Tibial nerve (tissue), 4 donors: ENCODE measurements at regions not wholly inside any gene's neighbourhood (a gene's known extent, or its start where the extent isn't known, plus 50 kb on each side); places are given as distances from the start of the nearest gene placed in this dataset.

Source experiments
- CTCF ChIP-seq, 5 experiments: fragments of 200-600 bp in 3 of 5; fragments of 450-650 bp in 2 of 5; sonication (generic) in 3 of 5; IDR thresholded peaks; one replicate each; pipeline ENCODE4 v1.5.1; 2016 to 2019; ENCODE audit warnings: antibody characterized with exemption in 5 of 5, mild to moderate bottlenecking in 3 of 5, moderate library complexity in 2 of 5
- EP300 ChIP-seq, 2 donors: sonication (generic); formaldehyde crosslinking; IDR thresholded peaks; one replicate each; pipeline ENCODE4 v1.6.1; 2017; ENCODE audit warnings: antibody characterized with exemption in 2 of 2, mild to moderate bottlenecking in 1 of 2
- POLR2A ChIP-seq, 2 donors: fragments of 450-650 bp; IDR thresholded peaks; one replicate each; pipeline ENCODE4 v1.6.1; 2017; ENCODE audit warnings: antibody characterized with exemption in 2 of 2, mild to moderate bottlenecking in 2 of 2, moderate library complexity in 2 of 2

DNA sequence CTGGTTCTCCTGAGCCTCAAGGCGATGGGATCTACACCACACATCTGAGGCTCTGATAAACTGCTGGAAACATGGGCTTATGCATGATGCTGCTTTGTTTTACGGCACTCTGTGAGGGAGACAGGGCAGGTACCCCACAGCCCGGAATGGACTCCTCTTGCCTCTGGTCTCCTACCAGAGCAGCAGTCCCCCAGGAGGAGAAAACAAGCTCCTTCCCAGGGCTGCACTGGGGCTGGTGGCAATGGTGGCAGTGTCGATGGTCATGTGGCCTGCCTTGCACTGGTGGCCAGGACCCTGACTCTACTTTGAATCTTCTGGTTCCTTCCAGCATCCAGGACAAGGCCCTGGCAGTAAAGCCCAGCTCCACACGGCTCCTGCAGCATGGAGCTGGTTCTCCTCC, 79.4 kb downstream of the TOMM20 start:
- TF ChIP-seq EP300 (IDR thresholded peaks at IDR 0.05) (no peak), CTCF (IDR thresholded peaks at IDR 0.05) (no peak), POLR2A (IDR thresholded peaks at IDR 0.05) (no peak)
